GM10248 (cell line): ENCODE measurements at regions not wholly inside any gene's neighbourhood (a gene's known extent, or its start where the extent isn't known, plus 50 kb on each side); places are given as distances from the start of the nearest gene placed in this dataset.

ENCODE experiments used
- CTCF ChIA-PET: fragments of 300-600 bp; sonication (Branson Sonifier 250); formaldehyde crosslinking; extraction: SDS; loops from one replicate; lab custom pipeline; 2021; ENCODE audit warnings: antibody characterized with exemption; lab: Yijun Ruan, JAX
- POLR2A ChIA-PET: fragments of 350-650 bp; sonication (Branson Sonifier 250); formaldehyde crosslinking; extraction: SDS; loops from one replicate; lab custom pipeline; 2020; ENCODE audit warnings: antibody characterized with exemption; lab: Yijun Ruan, JAX
- DNase-seq: peaks from one replicate; pipeline ENCODE4 v3.0.0; 2012; ENCODE audit errors: extremely low spot score
- TF ChIP-seq, protein P1 (sequence below): IDR thresholded peaks from 2 replicates; pipeline ENCODE4 v1.5.1; 2012; ENCODE audit warnings: mild to moderate bottlenecking, low read depth; ENCODE audit errors: extremely low read depth, missing control alignments, control extremely low read depth

DNA sequence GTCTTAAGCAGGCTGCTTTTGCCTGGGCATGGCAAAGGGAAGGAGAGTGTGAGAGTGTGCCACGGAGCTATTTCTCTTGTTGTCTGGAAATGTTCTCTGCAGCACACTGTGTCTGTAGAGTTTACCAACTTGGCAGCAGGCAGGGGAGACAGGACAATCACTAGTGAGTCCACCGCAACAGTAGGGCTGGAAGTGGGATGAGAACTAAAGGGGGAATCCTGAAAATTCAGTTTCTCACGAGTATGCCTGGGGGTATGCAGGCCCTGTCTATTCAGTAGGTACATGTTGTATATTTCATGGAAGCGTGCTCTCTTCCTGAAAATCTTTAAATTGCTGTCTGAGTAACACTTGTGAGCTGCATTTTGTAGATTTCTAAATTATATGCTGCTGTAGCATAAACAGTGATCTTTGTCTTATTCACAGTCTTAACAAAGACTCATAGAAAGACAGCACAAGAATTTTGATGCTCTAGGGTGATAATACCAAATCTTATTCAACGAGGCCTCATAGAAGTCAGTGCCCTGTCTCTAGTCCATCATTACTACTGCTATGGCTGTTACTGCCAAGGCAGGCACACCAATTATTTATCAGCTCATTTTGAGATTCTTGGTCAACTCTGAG, 200.4 kb upstream of the LEF1 start:
- DNase-seq: no peak
- ChIA-PET POLR2A (no interaction called here), CTCF (no interaction called here)
- TF ChIP-seq, protein P1, sequence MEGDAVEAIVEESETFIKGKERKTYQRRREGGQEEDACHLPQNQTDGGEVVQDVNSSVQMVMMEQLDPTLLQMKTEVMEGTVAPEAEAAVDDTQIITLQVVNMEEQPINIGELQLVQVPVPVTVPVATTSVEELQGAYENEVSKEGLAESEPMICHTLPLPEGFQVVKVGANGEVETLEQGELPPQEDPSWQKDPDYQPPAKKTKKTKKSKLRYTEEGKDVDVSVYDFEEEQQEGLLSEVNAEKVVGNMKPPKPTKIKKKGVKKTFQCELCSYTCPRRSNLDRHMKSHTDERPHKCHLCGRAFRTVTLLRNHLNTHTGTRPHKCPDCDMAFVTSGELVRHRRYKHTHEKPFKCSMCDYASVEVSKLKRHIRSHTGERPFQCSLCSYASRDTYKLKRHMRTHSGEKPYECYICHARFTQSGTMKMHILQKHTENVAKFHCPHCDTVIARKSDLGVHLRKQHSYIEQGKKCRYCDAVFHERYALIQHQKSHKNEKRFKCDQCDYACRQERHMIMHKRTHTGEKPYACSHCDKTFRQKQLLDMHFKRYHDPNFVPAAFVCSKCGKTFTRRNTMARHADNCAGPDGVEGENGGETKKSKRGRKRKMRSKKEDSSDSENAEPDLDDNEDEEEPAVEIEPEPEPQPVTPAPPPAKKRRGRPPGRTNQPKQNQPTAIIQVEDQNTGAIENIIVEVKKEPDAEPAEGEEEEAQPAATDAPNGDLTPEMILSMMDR: no peak

- no peak for DNase-seq
- CTCF ChIA-PET: no interaction called here
- TF ChIP-seq, protein P1: no peak
- POLR2A ChIA-PET: no interaction called here
These were observed 199.0 kb upstream of the LEF1 start for GRCh38 chr4:108367751-108368150.

DNA sequence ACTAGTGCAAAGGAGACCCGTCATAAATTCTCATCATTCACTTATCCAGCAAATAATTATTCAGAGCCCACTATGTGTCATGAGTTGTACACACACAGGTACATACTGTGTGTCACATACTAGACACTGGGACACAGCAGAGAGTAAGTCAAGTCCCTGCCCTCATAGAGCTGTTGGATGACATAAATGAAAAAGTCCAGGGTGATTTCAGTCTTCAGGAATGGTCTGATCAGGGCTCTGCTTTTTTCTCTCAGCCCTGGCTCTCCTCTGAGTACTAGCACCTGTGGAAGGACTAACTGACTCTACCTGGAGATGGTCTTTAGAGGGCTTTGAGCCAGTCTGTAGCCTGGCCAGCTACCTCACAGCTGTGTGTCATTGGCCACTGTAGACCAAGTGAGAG, 198.0 kb upstream of the LEF1 start:
- TF ChIP-seq, protein P1: no peak
- CTCF ChIA-PET: interaction anchor here (1.0 to 1.3 kb wide), 2 partner anchors 16 to 19 kb away, joined by 3 read pairs; no protein-coding TSS in a partner anchor
- no peak for DNase-seq
- POLR2A ChIA-PET: no interaction called here

- TF ChIP-seq, protein P1: no peak
- ChIA-PET POLR2A (no interaction called here), CTCF (interaction anchor here (1.0 to 1.4 kb wide), 2 partner anchors 9 to 19 kb away, joined by 3 read pairs; no protein-coding TSS in a partner anchor)
- DNase-seq: no peak
These were observed 196.8 kb upstream of the LEF1 start for GRCh38 chr4:108365551-108365950.

- CTCF ChIA-PET: interaction anchor here (1.1 to 1.6 kb wide), 3 partner anchors 9 to 13 kb away, joined by 3 to 4 read pairs (median 3); no protein-coding TSS in a partner anchor
- TF ChIP-seq, protein P1: no peak
- POLR2A ChIA-PET: no interaction called here
- DNase-seq: no peak
These were observed 193.2 kb upstream of the LEF1 start for GRCh38 chr4:108361886-108362285.

DNA sequence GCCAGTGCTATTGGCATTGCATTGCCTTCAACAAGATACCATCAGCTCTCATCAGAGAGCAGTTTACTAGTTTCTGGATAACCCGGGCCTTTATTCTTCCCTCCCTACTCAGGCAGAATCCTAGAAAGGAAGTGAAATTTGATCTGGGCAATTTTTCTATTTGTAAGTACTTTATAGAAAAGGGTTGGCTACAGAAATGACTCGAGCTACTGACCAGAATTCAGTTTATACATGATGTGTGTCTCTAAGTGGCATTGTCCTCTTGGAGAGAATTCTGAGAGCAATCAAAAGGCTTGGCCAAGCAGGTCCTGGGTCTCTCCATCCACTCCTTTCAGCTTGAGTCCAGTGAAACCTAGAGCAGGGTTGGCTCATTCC, 192.7 kb upstream of the LEF1 start:
- TF ChIP-seq, protein P1: no peak
- CTCF ChIA-PET: interaction anchor here (1.1 to 1.6 kb wide), 3 partner anchors 10 to 13 kb away, joined by 3 to 4 read pairs (median 3); no protein-coding TSS in a partner anchor
- POLR2A ChIA-PET: no interaction called here
- DNase-seq: no peak
